H1 (cell line): ENCODE measurements at regions not wholly inside any gene's neighbourhood (a gene's known extent, or its start where the extent isn't known, plus 50 kb on each side); places are given as distances from the start of the nearest gene placed in this dataset.

ENCODE experiments used
- CTCF ChIA-PET: fragments of 300-600 bp; sonication (Branson Sonifier 250); formaldehyde crosslinking; loops from one replicate; lab custom pipeline; 2021; ENCODE audit not compliant: partially characterized antibody; lab: Charles Lee
- POLR2A ChIA-PET: fragments of 300-600 bp; sonication (Branson Sonifier 250); formaldehyde crosslinking; loops from one replicate; lab custom pipeline; 2021; ENCODE audit warnings: inconsistent platforms; ENCODE audit not compliant: partially characterized antibody; lab: Charles Lee
- DNase-seq, 2 experiments: peaks; one replicate each; pipeline versions ENCODE4 v3.0.0 to v3.0.0-alpha.2; 2010 to 2022; ENCODE audit warnings: low spot score in 2 of 2, low read depth in 1 of 2, mixed read lengths in 1 of 2
- FAIRE-seq: peaks from 2 replicates; lab custom pipeline; 2011; peaks lifted over from hg19 to GRCh38; lab: Jason Lieb, UNC
- H2AFZ ChIP-seq: 2 replicates; pipeline ENCODE4 v1.8.1; 2012; ENCODE audit warnings: low read length, inconsistent platforms
- H2AK5ac ChIP-seq: 2 replicates; pipeline ENCODE4 v1.6.1; 2013; ENCODE audit warnings: low read depth, low read length
- H2BK120ac ChIP-seq: replicated peaks from 2 replicates; pipeline ENCODE3; 2013; ENCODE audit warnings: low read depth, low read length, inconsistent platforms
- H2BK12ac ChIP-seq: 2 replicates; pipeline ENCODE4 v1.6.1; 2013; ENCODE audit warnings: low read depth, low read length
- H2BK15ac ChIP-seq: 2 replicates; pipeline ENCODE4 v1.6.1; 2013; ENCODE audit warnings: low read length
- H2BK20ac ChIP-seq: 2 replicates; pipeline ENCODE4 v1.6.1; 2013; ENCODE audit warnings: low read length
- H2BK5ac ChIP-seq: 2 replicates; pipeline ENCODE4 v1.6.1; 2013; ENCODE audit warnings: low read depth, low read length
- H3K14ac ChIP-seq: 2 replicates; pipeline ENCODE4 v1.6.1; 2013; ENCODE audit warnings: inconsistent platforms; ENCODE audit not compliant: insufficient read length
- H3K18ac ChIP-seq: 2 replicates; pipeline ENCODE4 v1.6.1; 2013; ENCODE audit warnings: low read length; ENCODE audit errors: extremely low read depth
- H3K23ac ChIP-seq: 2 replicates; pipeline ENCODE4 v1.6.1; 2013; ENCODE audit warnings: inconsistent platforms; ENCODE audit not compliant: insufficient read length
- H3K23me2 ChIP-seq: 2 replicates; pipeline ENCODE4 v1.6.1; 2013; ENCODE audit warnings: low read depth, low read length
- H3K27ac ChIP-seq: 2 replicates; pipeline ENCODE4 v1.6.1; 2011; ENCODE audit warnings: low read depth, low read length, inconsistent platforms
- H3K27me3 ChIP-seq, 4 experiments: replicated peaks in 1 of 4; 1 replicate in 1 of 4; 2 replicates in 3 of 4; pipeline versions ENCODE4 v1.6.1 to v1.8.1; 2011 to 2013; ENCODE audit warnings: low read length in 3 of 4, mild to moderate bottlenecking in 3 of 4, inconsistent platforms in 2 of 4, mixed read lengths in 2 of 4, moderate library complexity in 1 of 4; ENCODE audit not compliant: control insufficient read depth in 3 of 4, insufficient read depth in 3 of 4; ENCODE audit errors: extremely low read depth in 1 of 4
- H3K36me3 ChIP-seq, 4 experiments: 2 replicates each; pipeline versions ENCODE4 v1.6.1 to v1.8.1; 2011 to 2013; ENCODE audit warnings: mild to moderate bottlenecking in 4 of 4, low read length in 3 of 4, moderate library complexity in 2 of 4, control low read depth in 1 of 4, inconsistent platforms in 1 of 4; ENCODE audit not compliant: insufficient read depth in 4 of 4, control insufficient read depth in 2 of 4
- H3K4ac ChIP-seq: replicated peaks from 2 replicates; pipeline ENCODE3; 2013; ENCODE audit warnings: low read length, low read depth, mixed read lengths, inconsistent platforms; ENCODE audit not compliant: insufficient read length
- H3K4me1 ChIP-seq, 4 experiments: replicated peaks in 1 of 4; 1 replicate in 1 of 4; 2 replicates in 3 of 4; pipeline versions ENCODE4 v1.6.1 to v1.8.1; 2011 to 2013; ENCODE audit warnings: low read length in 3 of 4, inconsistent platforms in 2 of 4, mixed read lengths in 1 of 4; ENCODE audit not compliant: insufficient read depth in 4 of 4, control insufficient read depth in 3 of 4
- H3K4me2 ChIP-seq, 2 experiments: 2 replicates each; pipeline versions ENCODE4 v1.6.1 to v1.8.1; 2011 to 2013; ENCODE audit warnings: low read depth in 2 of 2, low read length in 2 of 2, control low read depth in 1 of 2, inconsistent platforms in 1 of 2, mild to moderate bottlenecking in 1 of 2; ENCODE audit not compliant: insufficient read depth in 1 of 2
- H3K4me3 ChIP-seq, 4 experiments: fragments of 200-600, 300-600 bp in 1 of 4; sonication (generic), shearing (Covaris generic), sonication (Bioruptor Twin) in 1 of 4; 2 replicates each; pipeline versions ENCODE4 v1.5.1 to v1.8.1; 2011 to 2016; ENCODE audit warnings: low read length in 4 of 4, low read depth in 3 of 4, control low read depth in 2 of 4, inconsistent platforms in 2 of 4, mild to moderate bottlenecking in 2 of 4, mixed read lengths in 1 of 4, moderate library complexity in 1 of 4; ENCODE audit not compliant: insufficient read depth in 2 of 4; ENCODE audit errors: extremely low read depth in 1 of 4
- H3K56ac ChIP-seq: replicated peaks from 2 replicates; pipeline ENCODE3; 2013; ENCODE audit warnings: low read depth, mild to moderate bottlenecking, mixed read lengths, low read length, inconsistent platforms; ENCODE audit not compliant: insufficient read length
- H3K79me1 ChIP-seq: 2 replicates; pipeline ENCODE4 v1.6.1; 2013; ENCODE audit warnings: low read depth, low read length, control low read depth
- H3K79me2 ChIP-seq, 2 experiments: 2 replicates each; pipeline versions ENCODE4 v1.6.1 to v1.8.1; 2012 to 2013; ENCODE audit warnings: low read length in 2 of 2, mild to moderate bottlenecking in 2 of 2, inconsistent platforms in 1 of 2; ENCODE audit not compliant: insufficient read depth in 2 of 2, control insufficient read depth in 1 of 2
- H3K9ac ChIP-seq, 4 experiments: replicated peaks in 1 of 4; 1 replicate in 1 of 4; 2 replicates in 3 of 4; pipeline versions ENCODE4 v1.6.1 to v1.8.1; 2011 to 2013; ENCODE audit warnings: low read depth in 3 of 4, low read length in 3 of 4, control low read depth in 2 of 4, mild to moderate bottlenecking in 2 of 4, moderate library complexity in 2 of 4, inconsistent platforms in 1 of 4; ENCODE audit errors: extremely low read depth in 1 of 4
- H3K9me3 ChIP-seq, 2 experiments: 2 replicates each; pipeline versions ENCODE4 v1.6.1 to v1.8.1; 2012 to 2013; ENCODE audit warnings: mild to moderate bottlenecking in 2 of 2, moderate library complexity in 2 of 2, control low read depth in 1 of 2, inconsistent platforms in 1 of 2, low read depth in 1 of 2, low read length in 1 of 2, mixed read lengths in 1 of 2; ENCODE audit not compliant: insufficient read depth in 2 of 2
- H4K20me1 ChIP-seq, 2 experiments: replicated peaks in 1 of 2; 2 replicates each; pipeline versions ENCODE3 to v1.8.1; 2011 to 2013; ENCODE audit warnings: inconsistent platforms in 2 of 2, low read length in 2 of 2, mild to moderate bottlenecking in 1 of 2; ENCODE audit not compliant: insufficient read depth in 2 of 2, control insufficient read depth in 1 of 2
- H4K5ac ChIP-seq: 2 replicates; pipeline ENCODE4 v1.6.1; 2013; ENCODE audit warnings: low read length, low read depth, mixed read lengths, inconsistent platforms; ENCODE audit not compliant: insufficient read length
- H4K8ac ChIP-seq: 2 replicates; pipeline ENCODE4 v1.8.0; 2013; ENCODE audit warnings: mild to moderate bottlenecking, moderate library complexity, low read length, inconsistent platforms; ENCODE audit not compliant: insufficient read depth; ENCODE audit errors: extremely low read depth
- H4K91ac ChIP-seq: replicated peaks from 2 replicates; pipeline ENCODE3; 2013; ENCODE audit warnings: low read length, mixed read lengths, inconsistent platforms; ENCODE audit not compliant: insufficient read length
- CHD2 ChIP-seq: IDR thresholded peaks from 2 replicates; pipeline ENCODE4 v1.6.1; 2012; ENCODE audit warnings: low read length, improper control_type of control experiment
- HDAC2 ChIP-seq, 2 experiments: fragments of 300-600 bp in 1 of 2; sonication (generic) in 1 of 2; IDR thresholded peaks; 2 replicates each; pipeline ENCODE4 v1.6.1; 2011 to 2012; ENCODE audit warnings: low read depth in 2 of 2, low read length in 2 of 2, mild to moderate bottlenecking in 2 of 2, moderate library complexity in 2 of 2, borderline replicate concordance in 1 of 2, inconsistent platforms in 1 of 2
- WGBS, 2 experiments: shearing (Covaris generic) in 1 of 2; methylation state at CpG; one replicate each; pipeline versions ENCODE4 v1.1.6 to v1.1.7; 2013 to 2015; ENCODE audit warnings: low lambda C conversion rate in 2 of 2, mixed read lengths in 2 of 2, inconsistent platforms in 1 of 2, low coverage in 1 of 2, missing lambda C conversion rate in 1 of 2; ENCODE audit not compliant: insufficient replicate concordance in 2 of 2, insufficient coverage in 1 of 2, insufficient read length in 1 of 2; ENCODE audit errors: extremely low coverage in 1 of 2, missing lambda C conversion rate in 1 of 2; 5-methylcytosine and 5-hydroxymethylcytosine counted together
- TF ChIP-seq, protein P1 (sequence below), 3 experiments: IDR thresholded peaks; 1 replicate in 2 of 3; 2 replicates in 1 of 3; pipeline versions ENCODE4 v1.5.1 to v1.6.1; 2011; ENCODE audit warnings: low read length in 3 of 3, mild to moderate bottlenecking in 3 of 3, inconsistent platforms in 2 of 3, low read depth in 1 of 3, moderate library complexity in 1 of 3; ENCODE audit not compliant: insufficient read depth in 1 of 3; ENCODE audit errors: control extremely low read depth in 1 of 3

GRCh38 chr7:106523482-106523881 lies 137.5 kb downstream of the CCDC71L start:
- no peak overlapping the region for H3K4me3 ChIP-seq
- no peaks in the 10 kb centered on the region; the same call in 1 of the 2 replicates for H3K23me2 ChIP-seq
- no peak overlapping the region for H3K56ac ChIP-seq
- WGBS, 2 experiments: 93% methylated on average over 8 of the region's 8 CpGs; no CpG with 5 or more reads in 1 of the 2 experiments
- no peak overlapping the region for H2BK20ac ChIP-seq
- H4K91ac ChIP-seq: no peak overlapping the region
- H2AK5ac ChIP-seq: no peak overlapping the region
- H3K14ac ChIP-seq: no peak overlapping the region
- H4K20me1 ChIP-seq: no peaks in the 10 kb centered on the region
- no peak overlapping the region for H4K8ac ChIP-seq
- H2BK15ac ChIP-seq: no peak overlapping the region
- H2BK12ac ChIP-seq: no peak overlapping the region
- no peak overlapping the region for H4K5ac ChIP-seq
- H3K79me1 ChIP-seq: no peaks in the 10 kb centered on the region
- no peak overlapping the region for H3K4ac ChIP-seq
- H3K18ac ChIP-seq: no peak overlapping the region
- no peak overlapping the region for H2BK120ac ChIP-seq
- POLR2A ChIA-PET: no interaction called here
- no peak overlapping the region for H3K9ac ChIP-seq
- no peak overlapping the region for H3K4me2 ChIP-seq
- H3K36me3 ChIP-seq: no peaks in the 10 kb centered on the region
- H3K4me1 ChIP-seq: peaks cover 0 to 4% (median 0%) of the 10 kb centered on the region in 4 experiments; a peak in 1 of 7 replicates
- no peaks in the 10 kb centered on the region for H3K79me2 ChIP-seq
- no peak overlapping the region for H3K27ac ChIP-seq
- DNase-seq: no peak
- no peak for FAIRE-seq
- CTCF ChIA-PET: interaction anchor here (1.7 kb wide), 1 partner anchor 19 kb away, joined by 4 read pairs; no protein-coding TSS in a partner anchor
- no peak overlapping the region for H3K23ac ChIP-seq
- no peak overlapping the region for H2BK5ac ChIP-seq
- H3K27me3 ChIP-seq: no peaks in the 10 kb centered on the region
- no peak overlapping the region for H2AFZ ChIP-seq
- TF ChIP-seq, protein P1, sequence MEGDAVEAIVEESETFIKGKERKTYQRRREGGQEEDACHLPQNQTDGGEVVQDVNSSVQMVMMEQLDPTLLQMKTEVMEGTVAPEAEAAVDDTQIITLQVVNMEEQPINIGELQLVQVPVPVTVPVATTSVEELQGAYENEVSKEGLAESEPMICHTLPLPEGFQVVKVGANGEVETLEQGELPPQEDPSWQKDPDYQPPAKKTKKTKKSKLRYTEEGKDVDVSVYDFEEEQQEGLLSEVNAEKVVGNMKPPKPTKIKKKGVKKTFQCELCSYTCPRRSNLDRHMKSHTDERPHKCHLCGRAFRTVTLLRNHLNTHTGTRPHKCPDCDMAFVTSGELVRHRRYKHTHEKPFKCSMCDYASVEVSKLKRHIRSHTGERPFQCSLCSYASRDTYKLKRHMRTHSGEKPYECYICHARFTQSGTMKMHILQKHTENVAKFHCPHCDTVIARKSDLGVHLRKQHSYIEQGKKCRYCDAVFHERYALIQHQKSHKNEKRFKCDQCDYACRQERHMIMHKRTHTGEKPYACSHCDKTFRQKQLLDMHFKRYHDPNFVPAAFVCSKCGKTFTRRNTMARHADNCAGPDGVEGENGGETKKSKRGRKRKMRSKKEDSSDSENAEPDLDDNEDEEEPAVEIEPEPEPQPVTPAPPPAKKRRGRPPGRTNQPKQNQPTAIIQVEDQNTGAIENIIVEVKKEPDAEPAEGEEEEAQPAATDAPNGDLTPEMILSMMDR (IDR thresholded peaks at IDR 0.05; ENCODE audit: control extremely low read depth in 1 of 3, insufficient read depth in 1 of 3, low read depth in 1 of 3, low read length in 3 of 3): no peak
- TF ChIP-seq CHD2 (no peak), HDAC2 (IDR thresholded peaks at IDR 0.05; ENCODE audit: borderline replicate concordance in 1 of 2, low read depth in 2 of 2, low read length in 2 of 2) (no peak)
- H3K9me3 ChIP-seq: no peaks in the 10 kb centered on the region
